Calu3 (cell line): ENCODE measurements at regions not wholly inside any gene's neighbourhood (a gene's known extent, or its start where the extent isn't known, plus 50 kb on each side); places are given as distances from the start of the nearest gene placed in this dataset.

Experiments used
- BruUV-seq: library from RNA; stranded (reverse); fragments of 400-500 nt; replicated peaks from 2 replicates; lab custom pipeline; 2021; lab: Mats Ljungman, UMichigan
- CTCF ChIA-PET: fragments of 300-600 bp; sonication (Branson Sonifier 250); formaldehyde crosslinking; loops from one replicate; lab custom pipeline; 2022; ENCODE audit warnings: antibody characterized with exemption; lab: Charles Lee
- DNase-seq: peaks from one replicate; pipeline ENCODE4 v3.0.0; 2022
- H3K27ac Mint-ChIP-seq: one replicate; pipeline ENCODE4 v1.8.0; 2022; ENCODE audit warnings: mixed read lengths; ENCODE audit not compliant: unreplicated experiment
- H3K27me3 Mint-ChIP-seq: one replicate; pipeline ENCODE4 v1.8.0; 2022; ENCODE audit warnings: mixed read lengths; ENCODE audit not compliant: unreplicated experiment
- H3K36me3 Mint-ChIP-seq: one replicate; pipeline ENCODE4 v1.8.0; 2022; ENCODE audit warnings: mild to moderate bottlenecking, moderate library complexity, mixed read lengths; ENCODE audit not compliant: insufficient read depth, unreplicated experiment
- H3K4me1 Mint-ChIP-seq: one replicate; pipeline ENCODE4 v1.8.0; 2022; ENCODE audit warnings: mild to moderate bottlenecking, low read depth, mixed read lengths; ENCODE audit not compliant: unreplicated experiment
- H3K4me3 Mint-ChIP-seq: one replicate; pipeline ENCODE4 v1.8.0; 2022; ENCODE audit warnings: mild to moderate bottlenecking, low read depth, moderate library complexity, mixed read lengths; ENCODE audit not compliant: unreplicated experiment
- H3K9me3 Mint-ChIP-seq: one replicate; pipeline ENCODE4 v1.8.0; 2022; ENCODE audit warnings: low read depth, mixed read lengths; ENCODE audit not compliant: unreplicated experiment
- CTCF ChIP-seq: fragments of 200-600 bp; IDR thresholded peaks from one replicate; pipeline ENCODE4 v1.8.0; 2022; ENCODE audit warnings: antibody characterized with exemption; ENCODE audit not compliant: unreplicated experiment
- intact Hi-C: fragments of 100-400 bp; cut with micrococcal nuclease; formaldehyde crosslinking; loops from one replicate; pipeline ENCODE4 v1.10.0; 2022; ENCODE audit not compliant: unreplicated experiment

GRCh38 chr17:13756763-13757162 is 155.0 kb upstream of the HS3ST3A1 start:
- TF ChIP-seq CTCF, result no peak
- BruUV-seq, result no TSS peak
- H3K9me3 Mint-ChIP-seq, result no peaks in the 10 kb centered on the region
- no peak overlapping the region for H3K4me3 Mint-ChIP-seq
- H3K27me3 Mint-ChIP-seq, result no peaks in the 10 kb centered on the region
- CTCF ChIA-PET, result interaction anchor here (0.6 kb wide), 1 partner anchor 651 kb away, joined by 3 read pairs; no protein-coding TSS in a partner anchor
- DNase-seq, result no peak
- intact Hi-C loops, result loop anchor here (10.0 kb wide), 1 partner anchor 548 kb away; the partner anchor contains the start of gene HS3ST3B1
- H3K27ac Mint-ChIP-seq, result no peak overlapping the region
- H3K4me1 Mint-ChIP-seq, result no peaks in the 10 kb centered on the region
- H3K36me3 Mint-ChIP-seq, result no peaks in the 10 kb centered on the region

GRCh38 chr17:13757871-13758270 is 156.1 kb upstream of the HS3ST3A1 start:
- intact Hi-C loops, result loop anchor here (10.0 kb wide), 1 partner anchor 547 kb away; the partner anchor contains the start of gene HS3ST3B1
- Mint-ChIP-seq H3K36me3 (no peaks in the 10 kb centered on the region), H3K27me3 (no peaks in the 10 kb centered on the region), H3K4me3 (no peak overlapping the region), H3K4me1 (no peaks in the 10 kb centered on the region), H3K27ac (no peak overlapping the region), H3K9me3 (no peaks in the 10 kb centered on the region)
- BruUV-seq, result no TSS peak
- no peak for DNase-seq
- no peak for TF ChIP-seq CTCF
- CTCF ChIA-PET, result no interaction called here

GRCh38 chr17:13759518-13760335 is 158.0 kb upstream of the HS3ST3A1 start:
- intact Hi-C loops, result loop anchor here (10.0 kb wide), 1 partner anchor 545 kb away; the partner anchor contains the start of gene HS3ST3B1
- H3K9me3 Mint-ChIP-seq, result no peaks in the 10 kb centered on the region
- H3K27me3 Mint-ChIP-seq, result no peaks in the 10 kb centered on the region
- no peaks in the 10 kb centered on the region for H3K4me1 Mint-ChIP-seq
- no peak overlapping the region for H3K27ac Mint-ChIP-seq
- no peak for TF ChIP-seq CTCF
- BruUV-seq, result no TSS peak
- H3K36me3 Mint-ChIP-seq, result no peaks in the 10 kb centered on the region
- H3K4me3 Mint-ChIP-seq, result no peak overlapping the region
- CTCF ChIA-PET, result no interaction called here
- no peak for DNase-seq

- BruUV-seq, result no TSS peak
- no peaks in the 10 kb centered on the region for H3K36me3 Mint-ChIP-seq
- DNase-seq, result no peak
- TF ChIP-seq CTCF, result no peak
- no peaks in the 10 kb centered on the region for H3K27me3 Mint-ChIP-seq
- H3K4me3 Mint-ChIP-seq, result no peak overlapping the region
- H3K27ac Mint-ChIP-seq, result no peak overlapping the region
- CTCF ChIA-PET, result no interaction called here
- intact Hi-C loops, result no loop called here
- no peaks in the 10 kb centered on the region for H3K4me1 Mint-ChIP-seq
- no peaks in the 10 kb centered on the region for H3K9me3 Mint-ChIP-seq
Measured at GRCh38 chr17:13761038-13761603, 159.4 kb upstream of the HS3ST3A1 start.
